ENCODE measurements at regions not wholly inside any gene's neighbourhood (a gene's known extent, or its start where the extent isn't known, plus 50 kb on each side); places are given as distances from the start of the nearest gene placed in this dataset.

DNA sequence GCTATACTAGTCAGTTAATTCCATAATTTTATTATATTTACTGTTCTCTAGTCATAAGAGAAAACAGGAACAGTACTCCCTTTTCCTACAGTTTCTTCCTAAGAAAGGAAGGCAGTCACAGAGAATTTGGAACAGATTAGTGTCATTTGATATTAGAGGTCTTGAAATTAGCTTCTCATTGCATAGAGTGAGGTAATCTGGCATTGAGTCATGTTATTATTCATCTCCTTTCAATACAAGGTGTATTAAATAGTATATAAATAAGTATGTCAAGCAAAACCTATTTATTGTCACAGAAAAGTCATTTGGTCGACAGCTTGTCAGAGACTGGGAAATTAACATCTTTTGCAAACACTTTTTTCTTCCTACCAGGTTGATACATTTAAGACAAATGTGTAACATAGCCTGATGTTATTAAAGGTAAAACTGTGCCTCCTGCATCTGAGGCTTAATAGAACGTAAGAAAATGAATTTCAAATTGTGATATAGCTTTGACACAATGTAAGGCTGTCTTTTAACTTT is 753.1 kb upstream of the FRG1 start:
- no peak for DNase-seq (ENCODE audit: low read depth in 2 of 2)
- no peaks in the 10 kb centered on the region for H3K79me2 ChIP-seq (ENCODE audit: control insufficient read depth, insufficient read depth, low read length)
- no peak overlapping the region for H3K4me3 ChIP-seq (replicated peaks in 1 of 4; ENCODE audit: control extremely low read depth in 1 of 4, insufficient read depth in 1 of 4, low read depth in 3 of 4, low read length in 4 of 4)
- H3K36me3 ChIP-seq (ENCODE audit: control insufficient read depth, insufficient read depth, low read length): no peaks in the 10 kb centered on the region
- H3K9ac ChIP-seq (ENCODE audit: insufficient read depth, low read length): no peak overlapping the region
- H3K27ac ChIP-seq (ENCODE audit: insufficient read depth, low read length): no peak overlapping the region
- H3K4me2 ChIP-seq (ENCODE audit: extremely low read depth, insufficient read depth, low read length): no peak overlapping the region
- no peaks in the 10 kb centered on the region for H3K9me3 ChIP-seq (ENCODE audit: control insufficient read depth, insufficient read depth, low read depth, low read length)
- no peaks in the 10 kb centered on the region for H4K20me1 ChIP-seq (ENCODE audit: control insufficient read depth, extremely low read depth, insufficient read depth, low read length)
- no peaks in the 10 kb centered on the region for H3K4me1 ChIP-seq (ENCODE audit: control insufficient read depth, extremely low read depth, insufficient read depth, low read length)
- no peak overlapping the region for H2AFZ ChIP-seq (ENCODE audit: low read length)
- TF ChIP-seq EZH2 (IDR thresholded peaks at IDR 0.05; ENCODE audit: low read length, missing control alignments): no peak
- TF ChIP-seq, protein P1, sequence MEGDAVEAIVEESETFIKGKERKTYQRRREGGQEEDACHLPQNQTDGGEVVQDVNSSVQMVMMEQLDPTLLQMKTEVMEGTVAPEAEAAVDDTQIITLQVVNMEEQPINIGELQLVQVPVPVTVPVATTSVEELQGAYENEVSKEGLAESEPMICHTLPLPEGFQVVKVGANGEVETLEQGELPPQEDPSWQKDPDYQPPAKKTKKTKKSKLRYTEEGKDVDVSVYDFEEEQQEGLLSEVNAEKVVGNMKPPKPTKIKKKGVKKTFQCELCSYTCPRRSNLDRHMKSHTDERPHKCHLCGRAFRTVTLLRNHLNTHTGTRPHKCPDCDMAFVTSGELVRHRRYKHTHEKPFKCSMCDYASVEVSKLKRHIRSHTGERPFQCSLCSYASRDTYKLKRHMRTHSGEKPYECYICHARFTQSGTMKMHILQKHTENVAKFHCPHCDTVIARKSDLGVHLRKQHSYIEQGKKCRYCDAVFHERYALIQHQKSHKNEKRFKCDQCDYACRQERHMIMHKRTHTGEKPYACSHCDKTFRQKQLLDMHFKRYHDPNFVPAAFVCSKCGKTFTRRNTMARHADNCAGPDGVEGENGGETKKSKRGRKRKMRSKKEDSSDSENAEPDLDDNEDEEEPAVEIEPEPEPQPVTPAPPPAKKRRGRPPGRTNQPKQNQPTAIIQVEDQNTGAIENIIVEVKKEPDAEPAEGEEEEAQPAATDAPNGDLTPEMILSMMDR (conservative IDR thresholded peaks at IDR 0.05 in 1 of 2, IDR thresholded peaks at IDR 0.05 in 1 of 2; ENCODE audit: low read depth in 1 of 2, low read length in 2 of 2): no peak
- no peaks in the 10 kb centered on the region for H3K27me3 ChIP-seq (ENCODE audit: control insufficient read depth, insufficient read depth, low read length)

DNA sequence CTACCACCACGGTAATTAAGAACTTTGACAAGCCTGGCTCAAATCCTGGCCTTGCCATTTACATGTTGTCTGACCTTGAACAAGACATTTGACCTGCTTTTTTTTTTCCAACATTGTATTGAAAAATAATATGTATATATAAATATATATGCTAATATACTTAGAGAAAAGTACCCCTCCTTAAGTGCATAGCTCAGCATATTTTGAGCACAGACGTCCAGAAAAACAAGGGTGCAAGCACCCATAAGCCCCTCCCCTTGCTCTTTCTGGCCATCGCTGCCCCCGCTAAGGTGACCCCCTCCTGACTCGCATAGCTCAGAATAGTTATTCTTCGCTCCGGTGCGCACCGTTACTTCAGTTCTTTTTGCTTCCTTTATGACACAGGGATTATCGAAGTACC is 742.0 kb upstream of the FRG1 start:
- no peak for DNase-seq (ENCODE audit: low read depth in 2 of 2)
- Histone ChIP-seq H3K4me3 (replicated peaks in 1 of 4; ENCODE audit: control extremely low read depth in 1 of 4, insufficient read depth in 1 of 4, low read depth in 3 of 4, low read length in 4 of 4) (no peak overlapping the region), H3K4me2 (ENCODE audit: extremely low read depth, insufficient read depth, low read length) (no peak overlapping the region), H3K27ac (ENCODE audit: insufficient read depth, low read length) (no peak overlapping the region), H3K4me1 (ENCODE audit: control insufficient read depth, extremely low read depth, insufficient read depth, low read length) (no peaks in the 10 kb centered on the region), H3K79me2 (ENCODE audit: control insufficient read depth, insufficient read depth, low read length) (no peaks in the 10 kb centered on the region), H3K9me3 (ENCODE audit: control insufficient read depth, insufficient read depth, low read depth, low read length) (no peaks in the 10 kb centered on the region), H2AFZ (ENCODE audit: low read length) (no peak overlapping the region), H3K9ac (ENCODE audit: insufficient read depth, low read length) (no peak overlapping the region), H3K36me3 (ENCODE audit: control insufficient read depth, insufficient read depth, low read length) (no peaks in the 10 kb centered on the region), H3K27me3 (ENCODE audit: control insufficient read depth, insufficient read depth, low read length) (no peaks in the 10 kb centered on the region), H4K20me1 (ENCODE audit: control insufficient read depth, extremely low read depth, insufficient read depth, low read length) (no peaks in the 10 kb centered on the region)
- TF ChIP-seq EZH2 (IDR thresholded peaks at IDR 0.05; ENCODE audit: low read length, missing control alignments): no peak
- TF ChIP-seq, protein P1 (conservative IDR thresholded peaks at IDR 0.05 in 1 of 2, IDR thresholded peaks at IDR 0.05 in 1 of 2; ENCODE audit: low read depth in 1 of 2, low read length in 2 of 2): no peak

DNA sequence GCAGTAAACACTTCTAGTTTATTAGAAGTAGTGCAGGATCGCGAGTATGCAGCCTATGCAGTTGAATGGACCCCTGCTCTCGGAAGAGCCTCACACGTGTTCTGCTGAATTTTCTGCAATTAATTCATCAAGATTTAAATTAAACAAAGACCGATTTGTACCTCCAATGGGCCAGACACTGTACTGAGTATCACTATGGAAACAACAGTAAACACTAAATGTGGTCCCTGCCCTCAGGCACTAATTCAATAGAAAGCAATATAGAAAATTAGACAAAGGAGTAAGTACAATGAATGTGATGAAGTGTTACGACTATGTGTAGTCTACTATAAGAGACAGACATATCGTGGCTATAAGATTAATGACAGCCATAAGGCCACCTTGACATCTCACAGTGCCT is 740.3 kb upstream of the FRG1 start:
- no peak for TF ChIP-seq EZH2 (IDR thresholded peaks at IDR 0.05; ENCODE audit: low read length, missing control alignments)
- TF ChIP-seq, protein P1 (conservative IDR thresholded peaks at IDR 0.05 in 1 of 2, IDR thresholded peaks at IDR 0.05 in 1 of 2; ENCODE audit: low read depth in 1 of 2, low read length in 2 of 2): no peak
- DNase-seq (ENCODE audit: low read depth in 2 of 2): peak in 1 of 2 donors; percentile 3

More for the DNA sequence above, 740.3 kb upstream of the FRG1 start:
- peak overlapping the region in 1 of 4 experiments; percentile 20 for H3K4me3 ChIP-seq (replicated peaks in 1 of 4; ENCODE audit: control extremely low read depth in 1 of 4, insufficient read depth in 1 of 4, low read depth in 3 of 4, low read length in 4 of 4)
- H3K4me2 ChIP-seq (ENCODE audit: extremely low read depth, insufficient read depth, low read length): no peak overlapping the region
- H3K27me3 ChIP-seq (ENCODE audit: control insufficient read depth, insufficient read depth, low read length): no peaks in the 10 kb centered on the region
- H2AFZ ChIP-seq (ENCODE audit: low read length): no peak overlapping the region
- no peaks in the 10 kb centered on the region for H3K79me2 ChIP-seq (ENCODE audit: control insufficient read depth, insufficient read depth, low read length)
- H3K9ac ChIP-seq (ENCODE audit: insufficient read depth, low read length): no peak overlapping the region
- no peaks in the 10 kb centered on the region for H3K4me1 ChIP-seq (ENCODE audit: control insufficient read depth, extremely low read depth, insufficient read depth, low read length)
- H4K20me1 ChIP-seq (ENCODE audit: control insufficient read depth, extremely low read depth, insufficient read depth, low read length): no peaks in the 10 kb centered on the region
- no peak overlapping the region for H3K27ac ChIP-seq (ENCODE audit: insufficient read depth, low read length)
- no peaks in the 10 kb centered on the region for H3K9me3 ChIP-seq (ENCODE audit: control insufficient read depth, insufficient read depth, low read depth, low read length)
- no peaks in the 10 kb centered on the region for H3K36me3 ChIP-seq (ENCODE audit: control insufficient read depth, insufficient read depth, low read length)

Measured in fibroblast of lung (primary cell).